Endothelial cell of umbilical vein (primary cell): ENCODE measurements at regions not wholly inside any gene's neighbourhood (a gene's known extent, or its start where the extent isn't known, plus 50 kb on each side); places are given as distances from the start of the nearest gene placed in this dataset.

ENCODE experiments used
- EZH2 ChIP-seq: IDR thresholded peaks from 2 replicates; pipeline ENCODE4 v1.6.1; 2012; ENCODE audit warnings: borderline replicate concordance, low read depth, mild to moderate bottlenecking, moderate library complexity, low read length, inconsistent platforms; ENCODE audit not compliant: severe bottlenecking
- FOS ChIP-seq: IDR thresholded peaks from 2 replicates; pipeline ENCODE4 v1.6.1; 2011; ENCODE audit warnings: mild to moderate bottlenecking, low read length, moderate library complexity, borderline replicate concordance; ENCODE audit not compliant: insufficient read depth
- POLR2A ChIP-seq: IDR thresholded peaks from 2 replicates; pipeline ENCODE4 v1.6.1; 2012; ENCODE audit warnings: low read depth, mild to moderate bottlenecking, control low read depth, low read length
- POLR2AphosphoS5 ChIP-seq: IDR thresholded peaks from 2 replicates; pipeline ENCODE4 v1.6.1; 2012; ENCODE audit warnings: low read depth, mild to moderate bottlenecking, control low read depth, low read length, moderate library complexity; ENCODE audit not compliant: insufficient read depth
- TF ChIP-seq, protein P1 (sequence below), 2 donors: IDR thresholded peaks; 1 replicate in 1 of 2; 2 replicates in 1 of 2; pipeline ENCODE4 v1.5.1; 2011; ENCODE audit warnings: low read length in 2 of 2, mild to moderate bottlenecking in 2 of 2, moderate library complexity in 2 of 2, control low read depth in 1 of 2, inconsistent platforms in 1 of 2, low read depth in 1 of 2; ENCODE audit not compliant: insufficient read depth in 1 of 2; ENCODE audit errors: extremely low read depth in 1 of 2

DNA sequence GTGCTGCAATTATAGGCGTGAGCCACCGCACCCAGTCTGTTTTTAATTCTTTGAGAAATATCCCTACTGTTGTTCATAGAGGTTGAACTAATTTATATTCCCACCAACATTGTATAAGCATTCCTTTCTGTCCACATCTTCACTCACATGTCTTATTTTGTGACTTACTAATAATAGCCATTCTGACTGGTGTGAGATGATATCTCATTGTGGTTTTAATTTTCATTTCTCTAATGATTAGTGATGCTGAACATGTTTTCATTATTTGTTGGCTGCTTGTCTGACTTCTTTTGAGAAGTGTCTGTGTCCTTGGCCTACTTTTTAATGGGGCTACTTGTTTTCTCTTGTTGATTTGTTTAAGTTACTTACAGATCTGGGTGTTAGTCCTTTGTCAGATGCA lies 310.9 kb upstream of the MAOA start:
- TF ChIP-seq POLR2AphosphoS5, result no peak
- TF ChIP-seq, protein P1, sequence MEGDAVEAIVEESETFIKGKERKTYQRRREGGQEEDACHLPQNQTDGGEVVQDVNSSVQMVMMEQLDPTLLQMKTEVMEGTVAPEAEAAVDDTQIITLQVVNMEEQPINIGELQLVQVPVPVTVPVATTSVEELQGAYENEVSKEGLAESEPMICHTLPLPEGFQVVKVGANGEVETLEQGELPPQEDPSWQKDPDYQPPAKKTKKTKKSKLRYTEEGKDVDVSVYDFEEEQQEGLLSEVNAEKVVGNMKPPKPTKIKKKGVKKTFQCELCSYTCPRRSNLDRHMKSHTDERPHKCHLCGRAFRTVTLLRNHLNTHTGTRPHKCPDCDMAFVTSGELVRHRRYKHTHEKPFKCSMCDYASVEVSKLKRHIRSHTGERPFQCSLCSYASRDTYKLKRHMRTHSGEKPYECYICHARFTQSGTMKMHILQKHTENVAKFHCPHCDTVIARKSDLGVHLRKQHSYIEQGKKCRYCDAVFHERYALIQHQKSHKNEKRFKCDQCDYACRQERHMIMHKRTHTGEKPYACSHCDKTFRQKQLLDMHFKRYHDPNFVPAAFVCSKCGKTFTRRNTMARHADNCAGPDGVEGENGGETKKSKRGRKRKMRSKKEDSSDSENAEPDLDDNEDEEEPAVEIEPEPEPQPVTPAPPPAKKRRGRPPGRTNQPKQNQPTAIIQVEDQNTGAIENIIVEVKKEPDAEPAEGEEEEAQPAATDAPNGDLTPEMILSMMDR (IDR thresholded peaks at IDR 0.05; ENCODE audit: extremely low read depth in 1 of 2, insufficient read depth in 1 of 2, low read depth in 1 of 2, low read length in 2 of 2), result no peak
- TF ChIP-seq POLR2A, result no peak
- no peak for TF ChIP-seq EZH2
- TF ChIP-seq FOS, result no peak
